GM18508 (cell line): ENCODE measurements at regions not wholly inside any gene's neighbourhood (a gene's known extent, or its start where the extent isn't known, plus 50 kb on each side); places are given as distances from the start of the nearest gene placed in this dataset.
A peak's percentile ranks its signal among the peaks of the same experiment; 100 is the strongest.
"Not testable (repeated sequence)": the region's sequence is repeated elsewhere in the genome, so short reads cannot be mapped to it uniquely, and the experiment has no call there.

ENCODE experiments used
- ATAC-seq: cut with Tn5 transposase; IDR thresholded peaks from one replicate; pipeline ENCODE4 v1.9.1; 2021; ENCODE audit warnings: moderate number of reproducible peaks; ENCODE audit not compliant: insufficient read depth, unreplicated experiment

DNA sequence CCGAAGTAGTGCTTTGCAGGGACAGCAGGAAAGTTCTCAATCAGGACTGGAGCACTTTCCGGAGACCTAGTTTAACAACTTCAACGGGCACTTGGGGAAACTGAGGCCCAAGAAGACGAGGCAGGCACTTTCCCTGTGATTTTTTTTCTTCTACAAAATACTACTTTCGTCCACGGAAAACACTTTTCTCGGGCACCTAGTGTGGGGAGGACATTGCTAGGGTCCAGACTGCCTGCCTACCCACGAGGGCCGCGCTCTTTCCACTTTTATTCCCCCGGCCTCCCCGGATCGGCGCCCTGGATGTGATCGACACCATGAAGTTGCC lies 125.4 kb upstream of the CXorf66 start:
- no peak for ATAC-seq

DNA sequence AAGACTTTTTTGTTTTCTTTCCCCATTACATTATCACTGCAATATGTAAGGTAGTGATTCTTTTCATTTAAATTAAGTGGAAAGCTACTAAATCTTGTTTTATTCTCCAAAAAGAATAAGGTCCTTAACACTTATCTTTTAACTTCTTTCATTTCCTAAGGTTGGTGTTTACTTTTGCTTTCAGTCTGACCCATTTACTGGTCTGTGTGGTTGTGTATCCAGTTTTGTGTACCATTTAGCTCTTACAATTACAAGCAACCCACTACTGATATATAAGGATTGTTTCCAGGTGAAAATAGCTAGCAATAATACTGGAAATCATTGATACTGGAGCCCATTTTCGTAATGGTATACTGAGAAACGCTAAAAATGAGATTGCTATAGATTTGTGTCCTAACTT lies 123.1 kb upstream of the CXorf66 start:
- ATAC-seq = no peak

- no peak for ATAC-seq
Measured at GRCh38 chrX:140087875-140088274, 122.6 kb upstream of the CXorf66 start.

DNA sequence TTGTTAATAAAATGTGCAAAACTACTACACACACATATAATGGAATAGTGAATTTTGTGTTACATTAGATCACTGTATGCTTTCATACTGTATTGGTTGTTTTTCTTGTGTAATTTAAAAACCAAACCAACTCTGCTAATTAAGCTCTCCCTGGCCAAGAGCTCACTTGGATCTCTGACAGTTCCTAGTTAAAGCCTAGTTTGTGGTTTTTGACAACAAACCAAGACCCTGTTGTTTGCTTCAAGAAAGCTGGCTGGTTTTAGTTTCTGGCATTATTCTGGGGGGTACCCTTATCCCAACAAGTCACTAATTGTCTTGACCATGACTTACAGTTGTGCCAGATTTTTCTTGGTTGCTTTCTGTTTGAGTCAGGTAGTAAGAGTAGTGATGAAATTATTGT lies 121.4 kb upstream of the CXorf66 start:
- no peak for ATAC-seq

- not testable (repeated sequence) for ATAC-seq
Measured at GRCh38 chrX:140074851-140075250, 109.5 kb upstream of the CXorf66 start.

- no peak for ATAC-seq
Measured at GRCh38 chrX:140071037-140071436, 105.7 kb upstream of the CXorf66 start.

DNA sequence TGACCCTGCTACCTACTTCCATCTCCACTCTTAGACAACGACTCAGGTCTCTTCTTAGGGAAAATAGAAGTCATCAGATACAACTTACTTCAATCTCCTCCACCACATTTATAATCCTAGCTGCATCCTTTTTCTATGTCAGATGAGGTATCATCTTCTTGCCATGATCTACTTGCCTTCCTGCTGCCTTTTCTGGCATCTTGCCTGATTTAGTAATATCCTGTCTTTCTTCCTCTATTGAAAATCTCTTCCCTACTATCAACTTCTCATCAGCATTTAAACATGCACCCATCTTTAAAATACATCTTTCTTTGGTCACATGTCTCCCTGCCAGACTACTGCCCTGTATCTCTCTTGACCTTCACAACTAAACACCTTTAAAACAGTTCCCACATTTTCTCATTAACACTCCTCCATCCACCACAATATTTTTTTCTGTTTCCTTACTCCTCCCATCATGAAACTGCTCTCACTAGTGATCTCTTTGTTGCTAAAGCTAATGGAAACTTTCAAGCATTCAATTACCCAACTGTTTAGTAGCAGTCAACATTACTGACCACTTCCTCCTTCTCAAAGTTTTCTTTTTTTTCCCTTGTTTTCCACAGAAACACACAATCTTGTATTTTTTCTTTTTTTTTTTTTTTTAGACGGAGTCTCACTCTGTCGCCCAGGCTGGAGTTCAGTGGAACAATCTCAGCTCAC lies 100.8 kb upstream of the CXorf66 start:
- ATAC-seq = peak; percentile 52

GRCh38 chrX:140064993-140065392 lies 99.7 kb upstream of the CXorf66 start:
- no peak for ATAC-seq

DNA sequence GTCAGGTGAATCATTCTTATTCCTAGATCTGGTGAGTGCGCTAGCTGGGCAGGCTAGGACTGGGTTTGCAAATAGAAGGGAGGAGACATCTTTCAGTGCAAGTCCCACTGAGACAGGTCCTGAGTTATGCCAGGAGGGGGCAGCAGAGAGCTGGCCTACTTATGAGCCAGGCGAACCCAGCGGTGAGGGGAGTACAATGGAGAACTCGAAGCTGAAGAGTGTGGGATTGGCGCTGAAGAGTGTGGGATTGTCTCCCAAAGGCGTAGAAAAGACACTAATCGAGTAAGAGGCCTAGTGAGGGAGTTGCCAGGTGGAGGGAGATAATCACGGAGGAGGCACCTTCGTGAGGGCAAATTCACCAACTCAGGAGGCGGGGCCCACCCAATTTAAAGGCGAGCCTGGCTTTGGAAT lies 91.7 kb upstream of the CXorf66 start:
- ATAC-seq = peak; percentile 89

GRCh38 chrX:140053846-140054245 lies 88.5 kb upstream of the CXorf66 start:
- ATAC-seq = no peak

GRCh38 chrX:140050906-140051305 lies 85.6 kb upstream of the CXorf66 start:
- ATAC-seq = no peak

DNA sequence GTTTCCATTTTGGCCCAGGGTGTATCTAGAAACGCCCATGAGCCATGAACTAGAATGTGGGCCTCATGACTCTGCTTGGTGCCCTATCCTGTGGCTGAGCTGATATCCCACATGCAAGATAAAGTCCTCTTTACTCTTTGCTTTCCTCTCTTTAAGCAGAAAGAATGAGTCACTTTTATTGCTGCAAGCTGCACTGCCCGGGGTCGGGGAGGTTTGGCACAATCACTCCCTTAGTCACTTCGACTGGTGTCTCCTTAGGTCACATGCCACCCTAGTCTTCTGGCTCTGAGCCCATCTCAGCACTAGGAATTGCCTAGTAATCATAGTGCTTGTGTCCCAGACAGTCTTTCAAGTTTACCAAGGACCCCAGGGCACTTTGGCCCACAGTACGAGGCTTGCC lies 75.1 kb upstream of the CXorf66 start:
- ATAC-seq = no peak

- ATAC-seq = no peak
Measured at GRCh38 chrX:140038842-140039241, 73.5 kb upstream of the CXorf66 start.

DNA sequence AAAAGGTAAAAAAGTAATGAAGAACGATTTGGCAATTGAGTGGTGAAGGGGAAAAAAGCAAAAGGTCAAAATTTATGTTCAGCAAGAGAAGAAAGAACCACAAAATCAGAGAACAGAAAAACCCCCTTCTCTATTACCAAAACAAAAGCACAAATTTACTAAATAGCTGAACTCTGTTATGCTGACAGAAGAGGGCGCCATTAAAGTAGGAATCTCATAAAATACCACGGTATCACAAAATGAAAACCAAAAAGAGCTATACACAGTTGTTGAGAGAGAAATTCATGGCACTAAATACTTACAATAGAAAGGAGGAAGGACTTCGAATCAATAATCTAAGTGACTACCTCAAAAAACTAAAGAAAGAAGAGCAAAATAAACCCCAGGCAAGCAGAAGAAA lies 69.6 kb upstream of the CXorf66 start:
- ATAC-seq = no peak

GRCh38 chrX:140022482-140022881 lies 57.2 kb upstream of the CXorf66 start:
- ATAC-seq = no peak

- ATAC-seq = not testable (repeated sequence)
Measured at GRCh38 chrX:140019134-140019533, 53.8 kb upstream of the CXorf66 start.
